ENCODE measurements at regions not wholly inside any gene's neighbourhood (a gene's known extent, or its start where the extent isn't known, plus 50 kb on each side); places are given as distances from the start of the nearest gene placed in this dataset.
A peak's percentile ranks its signal among the peaks of the same experiment; 100 is the strongest.
"Not testable (repeated sequence)": the region's sequence is repeated elsewhere in the genome, so short reads cannot be mapped to it uniquely, and the experiment has no call there.

DNA sequence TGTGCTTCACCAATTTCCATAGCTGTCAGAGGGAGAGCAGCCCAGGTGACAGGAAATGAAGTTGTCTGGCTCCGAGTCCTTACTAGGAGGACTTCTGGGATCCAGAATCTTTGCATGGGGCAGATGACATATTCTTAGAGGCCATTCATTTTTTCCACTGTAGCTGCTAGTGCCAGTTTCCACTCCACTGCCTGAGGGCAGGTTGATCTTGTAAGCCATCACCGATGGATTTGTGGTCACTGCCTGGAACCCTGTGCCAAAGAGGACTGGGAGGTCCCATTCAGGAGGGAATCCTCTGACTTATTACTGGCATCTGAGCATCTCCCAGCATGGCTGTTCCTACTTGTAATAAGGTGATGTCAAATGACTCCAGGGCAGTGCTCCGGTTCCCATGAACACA, 144.1 kb upstream of the KCNJ18 start:
- DNase-seq (ENCODE audit: low spot score in 2 of 2): no peak
- no peak overlapping the region for H3K27ac ChIP-seq
- intact Hi-C loops (cut with DNase I; ENCODE audit: low total_unique reads): no loop called here
- TF ChIP-seq POLR2AphosphoS5 (IDR thresholded peaks at IDR 0.05) (no peak), POLR2A (IDR thresholded peaks at IDR 0.05) (no peak)
- TF ChIP-seq, protein P1, sequence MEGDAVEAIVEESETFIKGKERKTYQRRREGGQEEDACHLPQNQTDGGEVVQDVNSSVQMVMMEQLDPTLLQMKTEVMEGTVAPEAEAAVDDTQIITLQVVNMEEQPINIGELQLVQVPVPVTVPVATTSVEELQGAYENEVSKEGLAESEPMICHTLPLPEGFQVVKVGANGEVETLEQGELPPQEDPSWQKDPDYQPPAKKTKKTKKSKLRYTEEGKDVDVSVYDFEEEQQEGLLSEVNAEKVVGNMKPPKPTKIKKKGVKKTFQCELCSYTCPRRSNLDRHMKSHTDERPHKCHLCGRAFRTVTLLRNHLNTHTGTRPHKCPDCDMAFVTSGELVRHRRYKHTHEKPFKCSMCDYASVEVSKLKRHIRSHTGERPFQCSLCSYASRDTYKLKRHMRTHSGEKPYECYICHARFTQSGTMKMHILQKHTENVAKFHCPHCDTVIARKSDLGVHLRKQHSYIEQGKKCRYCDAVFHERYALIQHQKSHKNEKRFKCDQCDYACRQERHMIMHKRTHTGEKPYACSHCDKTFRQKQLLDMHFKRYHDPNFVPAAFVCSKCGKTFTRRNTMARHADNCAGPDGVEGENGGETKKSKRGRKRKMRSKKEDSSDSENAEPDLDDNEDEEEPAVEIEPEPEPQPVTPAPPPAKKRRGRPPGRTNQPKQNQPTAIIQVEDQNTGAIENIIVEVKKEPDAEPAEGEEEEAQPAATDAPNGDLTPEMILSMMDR (IDR thresholded peaks at IDR 0.05): no peak
- no peaks in the 10 kb centered on the region for H3K4me1 ChIP-seq
- H3K36me3 ChIP-seq: no peaks in the 10 kb centered on the region
- no peaks in the 10 kb centered on the region for H3K9me3 ChIP-seq
- H3K27me3 ChIP-seq: no peaks in the 10 kb centered on the region
- no peak overlapping the region for H3K4me3 ChIP-seq

DNA sequence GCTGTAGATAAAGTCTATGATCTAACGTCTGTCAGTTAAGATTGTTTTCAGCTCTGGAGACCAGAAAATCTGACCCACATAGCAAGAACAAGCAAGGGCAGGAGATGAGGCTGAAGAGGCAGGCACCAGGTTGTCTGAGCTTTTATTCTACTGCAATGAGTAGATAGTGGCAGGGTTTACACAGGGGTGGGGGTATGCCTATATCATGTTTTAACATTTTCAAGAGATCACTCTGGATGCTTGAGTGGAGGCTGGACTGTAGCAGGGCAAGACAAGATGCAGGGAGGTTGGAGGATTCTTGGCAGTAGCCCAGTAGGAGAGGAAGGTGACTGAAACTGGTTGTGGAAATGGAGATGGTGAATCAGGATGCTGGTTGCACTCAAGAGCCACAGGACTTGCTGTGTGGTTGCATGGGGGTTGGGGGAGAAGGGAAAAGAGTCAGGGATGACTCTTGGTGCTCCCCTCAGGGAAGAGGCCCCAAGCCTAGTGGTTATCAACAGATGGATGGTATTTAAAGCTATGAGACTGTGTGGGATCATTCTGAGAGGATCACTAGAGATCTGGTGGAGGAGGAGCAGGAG, 143.1 kb upstream of the KCNJ18 start:
- intact Hi-C loops (cut with DNase I; ENCODE audit: low total_unique reads): no loop called here
- H3K27ac ChIP-seq: no peak overlapping the region
- no peak for TF ChIP-seq POLR2A (IDR thresholded peaks at IDR 0.05)
- no peak for TF ChIP-seq POLR2AphosphoS5 (IDR thresholded peaks at IDR 0.05)
- TF ChIP-seq, protein P1 (IDR thresholded peaks at IDR 0.05): no peak
- no peaks in the 10 kb centered on the region for H3K27me3 ChIP-seq
- no peaks in the 10 kb centered on the region for H3K36me3 ChIP-seq
- no peaks in the 10 kb centered on the region for H3K4me1 ChIP-seq
- H3K9me3 ChIP-seq: no peaks in the 10 kb centered on the region
- peak overlapping the region in 1 of 3 donors; percentile 17 for H3K4me3 ChIP-seq
- no peak for DNase-seq (ENCODE audit: low spot score in 2 of 2)

DNA sequence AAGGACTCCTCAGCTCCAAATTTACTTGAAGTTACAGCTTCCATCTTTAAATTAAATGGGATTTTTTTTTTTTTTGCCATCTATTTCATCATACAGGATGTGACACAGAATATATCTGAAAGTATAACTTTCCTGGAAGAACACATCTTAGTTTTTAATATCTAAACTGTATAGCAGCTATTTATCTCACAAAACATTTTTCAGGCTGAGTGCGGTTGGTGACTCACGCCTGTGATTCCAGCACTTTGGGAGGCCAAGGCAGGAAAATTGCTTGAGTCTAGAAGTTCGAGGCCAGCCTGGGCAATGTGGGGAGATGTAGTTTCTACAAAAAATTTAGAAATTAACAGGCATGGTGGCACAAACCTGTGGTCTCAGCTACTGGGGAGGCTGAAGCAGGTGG, 142.3 kb upstream of the KCNJ18 start:
- H3K27me3 ChIP-seq; H3K27ac ChIP-seq; H3K9me3 ChIP-seq; H3K36me3 ChIP-seq; H3K4me3 ChIP-seq; intact Hi-C loops (cut with DNase I; ENCODE audit: low total_unique reads); H3K4me1 ChIP-seq; DNase-seq (ENCODE audit: low spot score in 2 of 2): not testable (repeated sequence)

DNA sequence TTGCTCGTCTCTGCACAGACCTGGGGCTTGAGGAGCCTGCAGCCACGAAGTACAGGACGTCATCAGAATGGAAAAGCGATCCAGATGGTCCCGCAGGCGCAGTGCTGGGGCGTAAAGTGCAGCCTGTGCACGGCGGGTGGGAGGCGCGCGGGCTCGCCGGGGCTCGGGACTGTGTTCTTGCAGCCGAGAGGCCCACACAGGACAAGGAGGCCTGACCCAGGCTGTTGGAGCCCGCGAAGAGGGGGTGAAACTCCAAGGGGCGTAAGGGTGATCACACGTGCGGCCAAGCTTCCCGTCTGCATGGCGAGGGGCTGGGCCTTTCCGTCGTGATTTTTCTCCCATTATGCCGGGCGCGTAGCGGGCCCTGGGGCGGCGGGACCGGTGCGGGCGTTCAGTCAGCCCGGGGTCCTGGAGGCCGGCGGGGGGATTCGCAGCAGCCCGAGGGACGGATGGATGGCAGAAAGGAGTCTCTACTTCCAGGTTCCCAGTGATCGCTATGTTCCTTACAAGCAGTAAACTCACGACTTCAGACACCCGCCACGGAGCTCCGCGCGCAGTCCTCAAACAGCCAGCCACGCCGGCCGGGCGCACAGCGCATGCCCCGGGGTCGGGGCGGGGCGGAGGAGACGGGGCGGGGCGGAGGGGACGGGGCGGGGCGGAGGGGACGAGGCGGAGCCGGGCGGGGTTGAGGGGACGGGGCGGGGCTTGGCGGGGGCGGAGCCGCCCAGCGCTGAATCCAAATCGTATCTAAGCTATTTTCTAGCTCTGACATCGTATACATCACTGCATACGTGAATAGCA, 141.0 kb upstream of the KCNJ18 start:
- Histone ChIP-seq H3K9me3 (no peaks in the 10 kb centered on the region), H3K36me3 (no peaks in the 10 kb centered on the region), H3K27me3 (no peaks in the 10 kb centered on the region), H3K4me1 (no peaks in the 10 kb centered on the region), H3K4me3 (peak overlapping the region; percentile 53 to 79 (median 71)), H3K27ac (peak overlapping the region; percentile 58 to 75)
- peak; percentile 54 to 73 for DNase-seq (ENCODE audit: low spot score in 2 of 2)
- intact Hi-C loops (cut with DNase I; ENCODE audit: low total_unique reads): no loop called here
- TF ChIP-seq, protein P1 (IDR thresholded peaks at IDR 0.05): no peak
- TF ChIP-seq POLR2A (IDR thresholded peaks at IDR 0.05): peak; percentile 33
- TF ChIP-seq POLR2AphosphoS5 (IDR thresholded peaks at IDR 0.05): peak in 2 of 3 donors; percentile 27 to 50

DNA sequence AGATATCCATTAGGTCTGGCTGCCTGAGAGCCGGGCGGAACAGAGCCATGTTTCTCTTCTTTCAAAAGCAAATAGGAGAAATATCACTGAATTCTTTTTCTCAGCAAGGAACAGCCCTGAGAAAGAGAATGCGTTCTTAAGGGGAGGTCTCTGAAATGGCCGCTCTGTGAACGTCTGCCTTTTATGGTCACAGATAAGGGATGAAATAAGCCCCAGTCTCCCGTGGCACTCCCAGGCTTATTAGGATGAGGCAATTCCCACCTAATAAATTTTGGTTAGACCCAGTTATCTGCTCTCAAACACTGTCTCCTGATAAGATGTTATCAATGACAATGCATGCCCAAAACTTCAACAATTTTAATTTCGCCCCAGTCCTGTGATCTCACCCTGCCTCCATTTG, 133.4 kb upstream of the KCNJ18 start:
- DNase-seq (ENCODE audit: low spot score in 2 of 2); H3K4me3 ChIP-seq; H3K9me3 ChIP-seq; H3K27ac ChIP-seq; H3K36me3 ChIP-seq; intact Hi-C loops (cut with DNase I; ENCODE audit: low total_unique reads); H3K27me3 ChIP-seq; H3K4me1 ChIP-seq: not testable (repeated sequence)

DNA sequence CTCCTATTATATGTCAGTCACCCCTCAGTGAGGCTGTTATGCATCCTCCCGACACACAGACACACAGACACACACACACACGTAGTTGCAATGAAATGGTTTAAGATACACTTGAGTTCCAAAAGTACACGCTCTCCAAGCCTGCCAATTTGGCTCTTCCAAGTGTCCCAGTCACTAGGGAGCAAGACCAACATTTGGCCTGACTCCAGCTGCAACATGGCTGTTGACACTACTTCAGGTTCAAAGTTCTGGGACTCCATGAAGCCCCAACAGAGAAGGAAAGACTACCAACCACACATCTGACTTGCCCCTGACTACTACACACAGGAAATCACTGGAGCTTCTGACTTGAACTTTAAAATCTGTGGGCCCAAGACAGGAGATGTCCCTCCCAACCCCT, 128.1 kb upstream of the KCNJ18 start:
- H3K9me3 ChIP-seq: no peaks in the 10 kb centered on the region
- no peaks in the 10 kb centered on the region for H3K4me1 ChIP-seq
- TF ChIP-seq POLR2A (IDR thresholded peaks at IDR 0.05) (no peak), POLR2AphosphoS5 (IDR thresholded peaks at IDR 0.05) (no peak)
- TF ChIP-seq, protein P1 (IDR thresholded peaks at IDR 0.05): no peak
- H3K27ac ChIP-seq: no peak overlapping the region
- DNase-seq (ENCODE audit: low spot score in 2 of 2): no peak
- no peaks in the 10 kb centered on the region for H3K36me3 ChIP-seq
- no peaks in the 10 kb centered on the region for H3K27me3 ChIP-seq
- intact Hi-C loops (cut with DNase I; ENCODE audit: low total_unique reads): no loop called here
- no peak overlapping the region for H3K4me3 ChIP-seq

DNA sequence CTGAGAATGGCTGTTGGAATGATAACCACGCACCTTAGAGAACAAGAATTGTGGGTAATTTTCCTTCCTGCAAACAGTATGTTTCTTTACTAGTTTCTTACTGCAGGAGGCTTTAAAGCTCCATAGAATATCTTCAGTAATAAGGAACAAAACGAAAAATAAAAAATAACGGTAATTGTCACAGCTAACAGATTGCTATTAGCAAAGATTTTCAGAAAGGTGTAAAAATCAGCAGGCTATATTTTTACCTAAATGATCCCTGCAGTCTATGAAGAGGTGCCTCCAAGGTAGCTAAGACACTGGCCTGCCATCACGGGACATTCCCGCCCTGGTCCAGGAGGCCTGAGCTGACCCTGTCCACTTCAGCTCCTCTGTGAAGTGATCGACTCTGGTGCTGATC, 127.6 kb upstream of the KCNJ18 start:
- H3K27ac ChIP-seq; H3K36me3 ChIP-seq; H3K4me3 ChIP-seq; DNase-seq (ENCODE audit: low spot score in 2 of 2); H3K27me3 ChIP-seq; intact Hi-C loops (cut with DNase I; ENCODE audit: low total_unique reads); H3K4me1 ChIP-seq; H3K9me3 ChIP-seq: not testable (repeated sequence)

DNA sequence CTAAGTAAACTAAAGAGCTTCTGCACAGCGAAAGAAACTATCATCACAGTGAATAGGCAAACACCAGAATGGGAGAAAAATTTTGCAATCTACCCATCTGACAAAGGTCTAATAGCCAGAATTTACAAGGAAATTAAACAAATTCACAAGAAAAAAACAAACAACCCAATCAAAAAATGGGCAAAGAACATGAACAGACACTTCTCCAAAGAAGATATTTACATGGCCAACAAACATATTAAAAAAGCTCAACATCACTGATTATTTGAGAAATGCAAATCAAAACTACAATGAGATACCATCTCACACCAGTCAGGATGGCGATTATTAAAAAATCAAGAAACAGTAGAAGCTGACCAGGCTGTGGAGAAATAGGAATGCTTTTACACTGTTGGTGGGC, 121.9 kb upstream of the KCNJ18 start:
- H3K36me3 ChIP-seq; H3K27ac ChIP-seq; H3K9me3 ChIP-seq; DNase-seq (ENCODE audit: low spot score in 2 of 2); H3K27me3 ChIP-seq; intact Hi-C loops (cut with DNase I; ENCODE audit: low total_unique reads); H3K4me1 ChIP-seq; H3K4me3 ChIP-seq: not testable (repeated sequence)

DNA sequence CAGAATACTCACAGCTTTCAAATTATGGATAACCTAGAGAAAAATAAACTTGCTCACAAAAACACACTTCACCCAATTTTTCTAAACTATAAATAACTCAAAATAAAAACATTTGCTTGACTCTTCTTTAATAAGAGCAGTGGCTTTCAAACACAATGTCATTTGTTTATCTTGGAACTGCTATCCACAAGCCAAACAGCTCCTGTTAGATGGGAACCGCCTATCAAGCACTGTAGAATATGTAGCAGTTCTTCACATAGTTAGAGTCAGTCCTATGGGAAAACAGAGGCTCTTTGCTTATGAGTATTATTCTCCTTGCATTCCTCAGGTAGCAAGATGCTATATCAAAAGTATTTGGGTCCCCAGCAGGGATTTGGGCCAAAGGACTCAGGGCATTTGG, 120.2 kb upstream of the KCNJ18 start:
- H3K4me1 ChIP-seq; H3K27ac ChIP-seq; DNase-seq (ENCODE audit: low spot score in 2 of 2); H3K9me3 ChIP-seq; H3K4me3 ChIP-seq; H3K27me3 ChIP-seq; intact Hi-C loops (cut with DNase I; ENCODE audit: low total_unique reads); H3K36me3 ChIP-seq: not testable (repeated sequence)

Measured in breast epithelium (tissue), 4 donors.